PC-9 (cell line): ENCODE measurements at regions not wholly inside any gene's neighbourhood (a gene's known extent, or its start where the extent isn't known, plus 50 kb on each side); places are given as distances from the start of the nearest gene placed in this dataset.

Source experiments
- BruUV-seq: library from RNA; stranded (reverse); fragments of 400-500 nt; replicated peaks from 2 replicates; lab custom pipeline; 2021; lab: Mats Ljungman, UMichigan
- CTCF ChIA-PET: fragments of 300-600 bp; sonication (Branson Sonifier 250); formaldehyde crosslinking; loops from one replicate; lab custom pipeline; 2022; ENCODE audit warnings: antibody characterized with exemption; lab: Charles Lee
- POLR2A ChIA-PET: fragments of 300-600 bp; sonication (Branson Sonifier 250); formaldehyde crosslinking; loops from one replicate; lab custom pipeline; 2022; ENCODE audit warnings: antibody characterized with exemption; ENCODE audit not compliant: unreplicated experiment; lab: Charles Lee
- DNase-seq, 2 experiments: peaks; one replicate each; pipeline versions ENCODE4 v3.0.0 to v3.0.0-alpha.2; 2015 to 2022; ENCODE audit warnings: mixed read lengths in 1 of 2
- H2AFZ ChIP-seq: fragments of 200-600 bp; sonication (generic); 2 replicates; pipeline ENCODE4 v1.8.1; 2017; ENCODE audit warnings: antibody characterized with exemption
- H3F3A ChIP-seq: fragments of 200-600 bp; sonication (generic); 2 replicates; pipeline ENCODE4 v1.8.1; 2017; ENCODE audit warnings: antibody characterized with exemption, mild to moderate bottlenecking, low read depth; ENCODE audit not compliant: insufficient read depth
- H3K27ac ChIP-seq: fragments of 200-600 bp; sonication (generic); 2 replicates; pipeline ENCODE4 v1.6.1; 2016; ENCODE audit warnings: mixed run types
- H3K27me3 ChIP-seq: fragments of 200-600 bp; sonication (generic); 2 replicates; pipeline ENCODE4 v1.6.1; 2016; ENCODE audit warnings: low read depth, mixed run types; ENCODE audit not compliant: insufficient read depth
- H3K36me3 ChIP-seq: fragments of 200-600 bp; sonication (generic); 2 replicates; pipeline ENCODE4 v1.6.1; 2016; ENCODE audit warnings: low read depth, mixed run types
- H3K4me1 ChIP-seq: fragments of 200-600 bp; sonication (generic); replicated peaks from 2 replicates; pipeline ENCODE4 v1.6.1; 2016; ENCODE audit warnings: mixed run types; ENCODE audit not compliant: insufficient read depth
- H3K4me2 ChIP-seq: fragments of 200-600 bp; sonication (generic); 2 replicates; pipeline ENCODE4 v1.6.1; 2017; ENCODE audit warnings: mixed run types
- H3K4me3 ChIP-seq: fragments of 200-600 bp; sonication (generic); 2 replicates; pipeline ENCODE4 v1.6.1; 2016; ENCODE audit warnings: mixed run types
- H3K79me2 ChIP-seq: fragments of 200-600 bp; sonication (generic); 2 replicates; pipeline ENCODE4 v1.6.1; 2017; ENCODE audit warnings: low read depth, mixed run types
- H3K9me2 ChIP-seq: fragments of 200-600 bp; sonication (generic); 2 replicates; pipeline ENCODE4 v1.8.1; 2017; ENCODE audit warnings: mild to moderate bottlenecking; ENCODE audit not compliant: insufficient read depth
- H3K9me3 ChIP-seq: fragments of 200-600 bp; sonication (generic); 2 replicates; pipeline ENCODE4 v1.8.1; 2016; ENCODE audit warnings: low read depth; ENCODE audit not compliant: insufficient read depth
- H4K20me1 ChIP-seq: fragments of 200-600 bp; sonication (generic); 2 replicates; pipeline ENCODE4 v1.8.1; 2017; ENCODE audit not compliant: insufficient read depth
- EZH2 ChIP-seq: fragments of 200-600 bp; sonication (generic); IDR thresholded peaks from 2 replicates; pipeline ENCODE4 v1.8.0; 2017; ENCODE audit warnings: antibody characterized with exemption, low read depth
- intact Hi-C: fragments of 100-400 bp; cut with micrococcal nuclease; formaldehyde crosslinking; loops from one replicate; pipeline ENCODE4 v1.10.0; 2022; ENCODE audit not compliant: unreplicated experiment
- TF ChIP-seq, protein P1 (sequence below): fragments of 200-600 bp; sonication (generic); conservative IDR thresholded peaks from 2 replicates; pipeline ENCODE4 v1.6.1; 2017; ENCODE audit warnings: mixed run types, antibody characterized with exemption, mild to moderate bottlenecking, moderate library complexity

DNA sequence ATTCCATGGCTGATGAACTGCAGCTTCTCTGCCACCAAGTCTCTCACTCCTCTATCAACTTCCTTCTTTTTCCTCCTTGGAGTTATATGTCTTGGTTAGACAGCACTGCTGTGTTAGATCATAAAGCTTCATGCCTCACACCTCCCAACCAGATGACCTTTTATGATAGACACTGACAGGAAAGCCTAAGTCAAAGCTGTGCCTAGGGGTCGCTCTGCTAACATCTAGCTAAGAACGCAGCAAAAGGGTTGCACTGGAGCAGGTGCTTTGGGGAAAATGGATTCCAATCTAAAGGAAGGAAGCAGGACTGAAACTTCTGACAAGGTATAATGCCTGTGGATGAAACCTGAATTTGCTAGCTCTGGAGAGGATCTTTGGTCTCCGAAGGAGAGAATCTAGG, 509.7 kb downstream of the SMARCA1 start:
- DNase-seq = no peak

DNA sequence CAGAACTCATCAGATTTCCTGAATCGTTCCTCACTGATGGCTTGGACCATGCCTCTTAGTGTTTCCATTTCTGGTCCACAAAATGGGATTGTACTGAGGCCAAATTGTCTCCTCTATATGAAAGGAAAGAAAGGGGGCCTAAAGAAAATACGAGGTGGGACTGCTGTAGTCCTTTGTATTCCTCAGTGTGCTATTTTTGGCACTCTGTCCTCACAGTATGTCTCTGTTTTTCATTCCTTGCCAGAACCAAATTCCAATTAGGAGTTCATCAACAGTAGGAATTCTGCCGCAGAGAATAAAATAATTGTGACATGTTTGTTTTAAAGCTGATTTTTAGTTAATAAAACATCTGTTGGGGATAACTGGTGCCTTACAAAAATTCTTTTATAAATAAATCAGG, 515.7 kb downstream of the SMARCA1 start:
- no peaks in the 10 kb centered on the region for H3K9me3 ChIP-seq
- no peaks in the 10 kb centered on the region for H3K36me3 ChIP-seq
- no peak overlapping the region for H3K27ac ChIP-seq
- DNase-seq = no peak
- no peaks in the 10 kb centered on the region for H3K9me2 ChIP-seq
- intact Hi-C loops = no loop called here
- ChIA-PET CTCF (no interaction called here), POLR2A (no interaction called here)
- H3F3A ChIP-seq = no peaks in the 10 kb centered on the region
- H3K4me3 ChIP-seq = no peak overlapping the region
- TF ChIP-seq EZH2 = no peak
- TF ChIP-seq, protein P1, sequence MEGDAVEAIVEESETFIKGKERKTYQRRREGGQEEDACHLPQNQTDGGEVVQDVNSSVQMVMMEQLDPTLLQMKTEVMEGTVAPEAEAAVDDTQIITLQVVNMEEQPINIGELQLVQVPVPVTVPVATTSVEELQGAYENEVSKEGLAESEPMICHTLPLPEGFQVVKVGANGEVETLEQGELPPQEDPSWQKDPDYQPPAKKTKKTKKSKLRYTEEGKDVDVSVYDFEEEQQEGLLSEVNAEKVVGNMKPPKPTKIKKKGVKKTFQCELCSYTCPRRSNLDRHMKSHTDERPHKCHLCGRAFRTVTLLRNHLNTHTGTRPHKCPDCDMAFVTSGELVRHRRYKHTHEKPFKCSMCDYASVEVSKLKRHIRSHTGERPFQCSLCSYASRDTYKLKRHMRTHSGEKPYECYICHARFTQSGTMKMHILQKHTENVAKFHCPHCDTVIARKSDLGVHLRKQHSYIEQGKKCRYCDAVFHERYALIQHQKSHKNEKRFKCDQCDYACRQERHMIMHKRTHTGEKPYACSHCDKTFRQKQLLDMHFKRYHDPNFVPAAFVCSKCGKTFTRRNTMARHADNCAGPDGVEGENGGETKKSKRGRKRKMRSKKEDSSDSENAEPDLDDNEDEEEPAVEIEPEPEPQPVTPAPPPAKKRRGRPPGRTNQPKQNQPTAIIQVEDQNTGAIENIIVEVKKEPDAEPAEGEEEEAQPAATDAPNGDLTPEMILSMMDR = no peak
- H3K79me2 ChIP-seq = no peaks in the 10 kb centered on the region
- H3K27me3 ChIP-seq = no peaks in the 10 kb centered on the region
- BruUV-seq = no TSS peak
- H3K4me2 ChIP-seq = no peak overlapping the region
- no peaks in the 10 kb centered on the region for H3K4me1 ChIP-seq
- H2AFZ ChIP-seq = no peak overlapping the region
- no peaks in the 10 kb centered on the region for H4K20me1 ChIP-seq

More for the DNA sequence above, 509.7 kb downstream of the SMARCA1 start:
- intact Hi-C loops = no loop called here
- BruUV-seq = no TSS peak
- no peak overlapping the region for H2AFZ ChIP-seq
- no peak overlapping the region for H3K4me2 ChIP-seq
- TF ChIP-seq, protein P1 = no peak
- TF ChIP-seq EZH2 = no peak
- POLR2A ChIA-PET = no interaction called here
- no peaks in the 10 kb centered on the region for H3K9me2 ChIP-seq
- H3F3A ChIP-seq = no peaks in the 10 kb centered on the region
- no peaks in the 10 kb centered on the region for H3K4me1 ChIP-seq
- no peaks in the 10 kb centered on the region for H4K20me1 ChIP-seq
- H3K4me3 ChIP-seq = no peak overlapping the region
- H3K27ac ChIP-seq = no peak overlapping the region
- H3K36me3 ChIP-seq = no peaks in the 10 kb centered on the region
- H3K79me2 ChIP-seq = no peaks in the 10 kb centered on the region
- CTCF ChIA-PET = no interaction called here
- H3K27me3 ChIP-seq = no peaks in the 10 kb centered on the region
- no peaks in the 10 kb centered on the region for H3K9me3 ChIP-seq

DNA sequence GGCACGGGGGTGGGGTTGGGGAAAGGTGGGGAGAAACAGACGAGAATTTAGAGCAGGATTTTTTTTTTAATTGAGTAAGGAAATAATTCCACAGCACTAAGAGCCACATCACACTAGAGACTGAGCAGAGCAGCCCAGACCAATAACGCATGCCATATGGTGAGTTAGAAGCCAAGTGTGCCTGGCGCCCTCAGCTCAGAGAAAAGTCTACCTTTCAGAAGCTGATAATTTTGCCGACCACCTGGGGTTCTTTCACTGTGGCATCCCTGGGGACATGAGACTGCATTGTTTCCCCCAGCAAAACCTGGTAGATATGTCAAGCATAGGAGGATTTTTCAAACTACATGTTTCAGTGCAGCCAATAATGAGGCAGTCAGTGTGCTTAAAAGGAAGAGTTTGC, 516.8 kb downstream of the SMARCA1 start:
- no peak for TF ChIP-seq EZH2
- TF ChIP-seq, protein P1 = no peak
- POLR2A ChIA-PET = no interaction called here
- Histone ChIP-seq H3K79me2 (no peaks in the 10 kb centered on the region), H3K9me3 (no peaks in the 10 kb centered on the region), H3K4me3 (no peak overlapping the region), H3K9me2 (no peaks in the 10 kb centered on the region), H3K27ac (no peak overlapping the region), H3K4me2 (no peak overlapping the region), H3K27me3 (no peaks in the 10 kb centered on the region), H3K36me3 (no peaks in the 10 kb centered on the region), H3F3A (no peaks in the 10 kb centered on the region), H2AFZ (no peak overlapping the region), H3K4me1 (no peaks in the 10 kb centered on the region), H4K20me1 (no peaks in the 10 kb centered on the region)
- intact Hi-C loops = no loop called here
- no TSS peak for BruUV-seq
- DNase-seq = no peak
- CTCF ChIA-PET = no interaction called here
